Tibial nerve (tissue), 4 donors: ENCODE measurements at regions not wholly inside any gene's neighbourhood (a gene's known extent, or its start where the extent isn't known, plus 50 kb on each side); places are given as distances from the start of the nearest gene placed in this dataset.

ENCODE experiments used
- DNase-seq, 2 donors: peaks; one replicate each; pipeline ENCODE4 v3.0.0-alpha.2; 2019; ENCODE audit warnings: low spot score in 2 of 2
- H3K27ac ChIP-seq, 4 donors: fragments of 200-600 bp; sonication (generic) in 3 of 4; one replicate each; pipeline ENCODE4 v1.5.1; 2017 to 2019; ENCODE audit warnings: mild to moderate bottlenecking in 1 of 4
- H3K27me3 ChIP-seq, 2 donors: fragments of 200-600 bp; sonication (generic) in 1 of 2; one replicate each; pipeline versions ENCODE4 v1.5.1 to v1.6.0; 2017 to 2019
- H3K36me3 ChIP-seq, 3 donors: fragments of 200-600 bp; sonication (generic); one replicate each; pipeline ENCODE4 v1.5.1; 2018 to 2019
- H3K4me1 ChIP-seq, 4 donors: fragments of 200-600 bp; sonication (generic) in 3 of 4; one replicate each; pipeline ENCODE4 v1.5.1; 2017 to 2019
- H3K4me3 ChIP-seq, 4 donors: fragments of 200-600 bp; sonication (generic) in 3 of 4; one replicate each; pipeline ENCODE4 v1.5.1; 2017 to 2019; ENCODE audit warnings: mild to moderate bottlenecking in 1 of 4, moderate library complexity in 1 of 4
- H3K9me3 ChIP-seq, 4 donors: fragments of 200-600 bp; sonication (generic) in 3 of 4; one replicate each; pipeline ENCODE4 v1.5.1; 2017 to 2019
- EP300 ChIP-seq, 2 donors: sonication (generic); formaldehyde crosslinking; IDR thresholded peaks; one replicate each; pipeline ENCODE4 v1.6.1; 2017; ENCODE audit warnings: antibody characterized with exemption in 2 of 2, mild to moderate bottlenecking in 1 of 2
- POLR2A ChIP-seq, 2 donors: fragments of 450-650 bp; IDR thresholded peaks; one replicate each; pipeline ENCODE4 v1.6.1; 2017; ENCODE audit warnings: antibody characterized with exemption in 2 of 2, mild to moderate bottlenecking in 2 of 2, moderate library complexity in 2 of 2
- WGBS, 2 donors: methylation state at CpG; one replicate each; pipeline ENCODE4 v1.1.5; 2018; 5-methylcytosine and 5-hydroxymethylcytosine counted together
- TF ChIP-seq, protein P1 (sequence below), 5 experiments: fragments of 200-600 bp in 3 of 5; fragments of 450-650 bp in 2 of 5; sonication (generic) in 3 of 5; IDR thresholded peaks; one replicate each; pipeline ENCODE4 v1.5.1; 2016 to 2019; ENCODE audit warnings: antibody characterized with exemption in 5 of 5, mild to moderate bottlenecking in 3 of 5, moderate library complexity in 2 of 5

DNA sequence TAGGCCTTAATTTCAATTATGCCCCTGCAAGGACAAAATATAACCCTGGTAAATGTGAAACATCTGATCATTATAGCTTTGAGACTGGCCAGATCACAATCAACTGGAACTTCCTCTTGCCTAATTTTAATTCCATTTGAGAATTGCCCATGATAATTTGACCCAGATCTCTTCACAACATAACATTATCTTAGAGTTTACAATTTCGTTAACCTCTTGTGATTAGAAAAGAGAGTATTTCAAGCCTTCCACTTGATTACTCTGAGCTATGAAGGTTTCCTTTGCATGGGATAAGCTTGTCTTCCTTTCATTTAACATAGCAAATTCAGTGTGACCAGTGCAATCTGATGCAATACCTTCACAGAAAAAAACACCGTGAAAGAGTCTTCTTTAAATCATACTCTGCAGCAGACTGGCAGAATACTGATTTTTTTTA is 143.6 kb downstream of the DUSP6 start:
- DNase-seq, result no peak
- no peak overlapping the region for H3K4me3 ChIP-seq
- no peaks in the 10 kb centered on the region for H3K27me3 ChIP-seq
- H3K36me3 ChIP-seq, result no peaks in the 10 kb centered on the region
- 68 to 69% methylated on average over 2 of the region's 2 CpGs for WGBS, 2 donors
- H3K9me3 ChIP-seq, result no peaks in the 10 kb centered on the region
- no peak overlapping the region for H3K27ac ChIP-seq
- TF ChIP-seq, protein P1, sequence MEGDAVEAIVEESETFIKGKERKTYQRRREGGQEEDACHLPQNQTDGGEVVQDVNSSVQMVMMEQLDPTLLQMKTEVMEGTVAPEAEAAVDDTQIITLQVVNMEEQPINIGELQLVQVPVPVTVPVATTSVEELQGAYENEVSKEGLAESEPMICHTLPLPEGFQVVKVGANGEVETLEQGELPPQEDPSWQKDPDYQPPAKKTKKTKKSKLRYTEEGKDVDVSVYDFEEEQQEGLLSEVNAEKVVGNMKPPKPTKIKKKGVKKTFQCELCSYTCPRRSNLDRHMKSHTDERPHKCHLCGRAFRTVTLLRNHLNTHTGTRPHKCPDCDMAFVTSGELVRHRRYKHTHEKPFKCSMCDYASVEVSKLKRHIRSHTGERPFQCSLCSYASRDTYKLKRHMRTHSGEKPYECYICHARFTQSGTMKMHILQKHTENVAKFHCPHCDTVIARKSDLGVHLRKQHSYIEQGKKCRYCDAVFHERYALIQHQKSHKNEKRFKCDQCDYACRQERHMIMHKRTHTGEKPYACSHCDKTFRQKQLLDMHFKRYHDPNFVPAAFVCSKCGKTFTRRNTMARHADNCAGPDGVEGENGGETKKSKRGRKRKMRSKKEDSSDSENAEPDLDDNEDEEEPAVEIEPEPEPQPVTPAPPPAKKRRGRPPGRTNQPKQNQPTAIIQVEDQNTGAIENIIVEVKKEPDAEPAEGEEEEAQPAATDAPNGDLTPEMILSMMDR (IDR thresholded peaks at IDR 0.05), result no peak
- no peak for TF ChIP-seq EP300 (IDR thresholded peaks at IDR 0.05)
- TF ChIP-seq POLR2A (IDR thresholded peaks at IDR 0.05), result no peak
- peaks cover 0 to 5% (median 0%) of the 10 kb centered on the region in 4 donors for H3K4me1 ChIP-seq

DNA sequence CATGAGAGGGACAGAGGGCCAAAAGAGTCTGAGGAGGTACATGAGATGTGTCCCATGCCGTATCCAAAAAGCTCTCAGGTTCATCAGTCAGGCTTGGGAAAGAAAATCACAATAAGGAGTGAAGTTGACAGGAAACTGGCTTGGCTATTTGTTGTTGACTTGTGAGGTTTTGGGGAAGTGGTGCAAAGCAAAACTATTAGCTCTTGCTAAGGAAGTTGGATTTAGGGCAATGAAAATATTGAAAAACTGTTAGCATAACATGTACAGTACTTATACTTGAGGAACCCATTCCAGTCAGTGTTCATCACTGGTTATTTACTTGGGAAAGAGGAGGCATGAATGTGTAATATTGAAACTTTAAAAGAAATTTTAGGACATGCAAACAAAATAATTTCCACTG is 145.9 kb downstream of the DUSP6 start:
- DNase-seq, result no peak
- no peaks in the 10 kb centered on the region for H3K36me3 ChIP-seq
- H3K9me3 ChIP-seq, result no peaks in the 10 kb centered on the region
- H3K27ac ChIP-seq, result no peak overlapping the region
- 78 to 87% methylated on average over 1 of the region's 1 CpG for WGBS, 2 donors
- H3K4me3 ChIP-seq, result no peak overlapping the region
- no peak for TF ChIP-seq POLR2A (IDR thresholded peaks at IDR 0.05)
- TF ChIP-seq, protein P1 (IDR thresholded peaks at IDR 0.05), result no peak
- no peak for TF ChIP-seq EP300 (IDR thresholded peaks at IDR 0.05)
- no peaks in the 10 kb centered on the region for H3K27me3 ChIP-seq
- peaks cover 0 to 3% (median 0%) of the 10 kb centered on the region in 4 donors for H3K4me1 ChIP-seq

DNA sequence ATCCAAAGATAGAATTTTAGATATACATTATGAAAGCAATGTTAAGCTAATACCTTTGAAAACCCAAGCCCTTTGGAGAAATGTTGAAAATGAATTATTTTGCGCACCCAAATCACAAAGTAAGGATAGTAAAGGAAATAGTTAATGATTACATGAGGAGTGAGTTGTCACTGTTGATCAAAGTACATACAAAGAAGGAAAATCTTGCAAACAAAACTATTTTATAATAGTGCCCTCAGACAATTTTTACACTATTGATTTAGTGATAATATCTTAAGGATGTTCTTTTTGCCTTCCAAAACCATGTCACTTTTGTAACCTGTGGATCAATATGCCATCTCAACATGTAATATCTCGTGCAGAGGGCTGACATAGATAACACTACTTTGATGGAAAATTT is 146.8 kb downstream of the DUSP6 start:
- H3K36me3 ChIP-seq, result no peaks in the 10 kb centered on the region
- H3K4me1 ChIP-seq, result no peaks in the 10 kb centered on the region
- no peak for DNase-seq
- no peak overlapping the region for H3K4me3 ChIP-seq
- no peak overlapping the region for H3K27ac ChIP-seq
- WGBS, 2 donors, result 95 to 99% methylated on average over 2 of the region's 2 CpGs
- no peaks in the 10 kb centered on the region for H3K9me3 ChIP-seq
- TF ChIP-seq EP300 (IDR thresholded peaks at IDR 0.05) (no peak), POLR2A (IDR thresholded peaks at IDR 0.05) (no peak)
- TF ChIP-seq, protein P1 (IDR thresholded peaks at IDR 0.05), result no peak
- no peaks in the 10 kb centered on the region for H3K27me3 ChIP-seq

DNA sequence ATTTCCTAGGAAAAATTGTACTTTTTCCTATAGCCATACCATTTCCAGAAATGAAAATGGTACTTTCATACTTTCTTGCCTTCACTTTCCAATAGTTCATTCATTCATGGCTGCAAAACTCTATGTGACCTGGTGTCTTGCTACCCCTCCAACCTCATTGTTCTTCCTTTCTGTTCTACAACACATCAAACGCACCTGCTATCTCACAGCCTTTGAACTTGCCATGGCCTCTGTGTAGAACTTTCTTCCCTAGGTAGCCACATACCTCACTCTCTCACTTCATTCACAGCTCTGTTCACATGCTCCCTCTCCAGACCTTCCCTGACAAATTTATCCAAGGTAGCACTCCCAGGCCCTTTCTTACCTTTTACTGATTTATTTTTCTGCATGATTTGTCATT is 149.2 kb downstream of the DUSP6 start:
- H3K9me3 ChIP-seq, result no peaks in the 10 kb centered on the region
- H3K27me3 ChIP-seq, result no peaks in the 10 kb centered on the region
- no peaks in the 10 kb centered on the region for H3K36me3 ChIP-seq
- no peak overlapping the region for H3K27ac ChIP-seq
- H3K4me3 ChIP-seq, result no peak overlapping the region
- no peak for DNase-seq
- H3K4me1 ChIP-seq, result no peaks in the 10 kb centered on the region
- TF ChIP-seq POLR2A (IDR thresholded peaks at IDR 0.05), result no peak
- TF ChIP-seq, protein P1 (IDR thresholded peaks at IDR 0.05), result no peak
- no peak for TF ChIP-seq EP300 (IDR thresholded peaks at IDR 0.05)
- 92 to 93% methylated on average over 1 of the region's 1 CpG for WGBS, 2 donors

DNA sequence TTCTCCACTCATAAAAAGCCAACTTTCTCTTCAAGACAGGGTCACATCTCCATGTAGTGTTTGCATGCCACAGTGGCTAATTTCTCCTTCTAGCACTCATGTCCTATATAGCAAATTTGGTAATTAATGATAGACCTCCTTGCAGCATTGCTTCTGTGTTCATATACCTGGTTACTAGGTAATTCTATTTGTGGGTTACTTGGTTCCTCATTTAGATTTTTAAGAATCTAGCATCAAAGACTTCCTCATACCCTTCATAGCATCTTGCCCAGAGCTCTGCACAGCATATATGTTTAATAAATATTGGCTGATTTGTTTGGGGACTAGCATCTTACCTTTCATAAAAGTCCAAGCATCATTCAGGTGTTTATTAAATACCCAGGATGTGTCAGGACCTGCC is 152.1 kb downstream of the DUSP6 start:
- Histone ChIP-seq H3K27ac (no peak overlapping the region), H3K36me3 (no peaks in the 10 kb centered on the region), H3K4me1 (no peaks in the 10 kb centered on the region), H3K27me3 (no peaks in the 10 kb centered on the region), H3K9me3 (no peaks in the 10 kb centered on the region), H3K4me3 (no peak overlapping the region)
- TF ChIP-seq POLR2A (IDR thresholded peaks at IDR 0.05), result no peak
- TF ChIP-seq, protein P1 (IDR thresholded peaks at IDR 0.05), result no peak
- no peak for TF ChIP-seq EP300 (IDR thresholded peaks at IDR 0.05)
- no peak for DNase-seq
